CD4-positive, alpha-beta T cell treated with Interleukin-21 for 1 hour (primary cell): ENCODE measurements at regions not wholly inside any gene's neighbourhood (a gene's known extent, or its start where the extent isn't known, plus 50 kb on each side); places are given as distances from the start of the nearest gene placed in this dataset.
"Not testable (repeated sequence)": the region's sequence is repeated elsewhere in the genome, so short reads cannot be mapped to it uniquely, and the experiment has no call there.

Experiments used
- DNase-seq: peaks from one replicate; pipeline ENCODE4 v3.0.0-alpha.2; 2020

DNA sequence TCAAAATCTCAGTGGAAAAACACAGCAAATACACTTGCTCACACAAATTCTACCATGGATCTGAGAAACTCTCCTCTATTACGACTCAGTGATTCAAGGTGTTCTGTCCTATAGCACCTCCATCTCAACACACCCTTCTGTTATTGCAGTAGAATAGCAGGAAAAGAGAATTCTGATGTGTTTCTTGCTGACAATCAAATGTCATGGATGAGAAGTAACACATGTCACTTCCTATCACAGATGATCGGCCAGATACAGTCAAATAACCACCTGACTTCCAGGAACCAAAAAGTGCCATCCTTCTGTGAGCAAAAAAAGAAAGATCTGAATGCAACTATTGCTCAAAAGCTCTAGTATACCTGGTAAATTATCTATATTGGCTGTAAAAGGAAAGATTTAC is 734.2 kb upstream of the GBE1 start:
- no peak for DNase-seq

DNA sequence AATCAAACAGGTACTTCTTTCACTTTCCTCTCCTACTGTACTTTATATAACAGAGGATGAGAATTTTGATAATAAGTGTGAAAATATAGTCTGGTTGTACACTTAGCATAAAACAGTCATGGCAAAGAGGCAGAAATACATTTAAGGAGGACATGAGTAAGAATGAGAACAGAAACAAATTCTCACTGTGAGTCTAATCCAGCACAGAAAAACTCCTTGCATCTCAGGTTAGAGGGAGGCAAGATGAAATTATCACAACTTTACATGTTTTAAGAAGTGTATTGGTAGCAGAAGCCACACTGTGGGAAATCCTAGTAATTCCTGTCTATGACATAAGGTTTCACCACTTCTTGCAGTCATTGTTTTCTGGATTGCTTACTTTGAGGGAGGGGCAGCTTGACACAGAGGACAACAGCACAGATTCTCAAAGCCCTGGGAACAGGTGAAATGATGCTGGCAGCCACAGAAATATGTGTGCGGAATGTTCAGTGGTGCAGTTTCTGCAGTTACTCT is 733.6 kb upstream of the GBE1 start:
- DNase-seq, result no peak

DNA sequence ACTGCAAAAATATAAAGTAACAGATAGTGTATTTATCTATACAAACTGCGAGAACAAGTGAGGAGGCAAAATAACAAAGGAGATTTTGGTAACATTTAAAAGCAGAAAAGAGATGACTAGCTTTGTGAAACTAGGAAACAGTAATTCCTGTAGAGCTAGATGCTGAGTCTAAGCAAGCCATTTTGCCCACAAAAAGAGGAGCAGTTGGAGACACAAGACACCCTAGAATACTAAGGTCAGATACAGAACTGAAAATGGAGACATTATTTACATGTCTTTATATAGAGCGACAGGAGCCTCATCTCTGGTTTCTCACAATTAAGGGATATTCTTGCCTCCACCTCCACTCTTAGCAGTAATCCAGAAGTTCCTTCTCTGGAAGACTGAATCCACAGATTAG is 732.4 kb upstream of the GBE1 start:
- DNase-seq, result no peak

DNA sequence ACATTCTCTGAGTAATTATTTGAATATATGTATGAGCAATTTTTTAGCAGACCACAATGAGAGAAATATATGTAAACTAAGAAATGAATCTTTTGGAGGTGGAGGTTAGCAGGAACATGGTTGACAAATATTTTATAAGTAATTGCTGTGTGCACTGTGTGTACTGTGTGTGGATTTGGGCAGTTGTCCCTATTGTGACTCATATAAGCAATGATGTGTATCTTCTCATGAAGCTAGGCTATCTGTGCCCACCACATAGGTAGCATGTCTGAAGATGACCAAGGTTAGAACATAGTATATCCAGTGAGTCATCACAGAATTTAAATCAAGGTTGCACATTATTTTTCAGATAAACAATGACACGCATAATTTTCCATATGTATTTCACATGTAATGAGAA is 713.9 kb upstream of the GBE1 start:
- DNase-seq, result no peak

DNA sequence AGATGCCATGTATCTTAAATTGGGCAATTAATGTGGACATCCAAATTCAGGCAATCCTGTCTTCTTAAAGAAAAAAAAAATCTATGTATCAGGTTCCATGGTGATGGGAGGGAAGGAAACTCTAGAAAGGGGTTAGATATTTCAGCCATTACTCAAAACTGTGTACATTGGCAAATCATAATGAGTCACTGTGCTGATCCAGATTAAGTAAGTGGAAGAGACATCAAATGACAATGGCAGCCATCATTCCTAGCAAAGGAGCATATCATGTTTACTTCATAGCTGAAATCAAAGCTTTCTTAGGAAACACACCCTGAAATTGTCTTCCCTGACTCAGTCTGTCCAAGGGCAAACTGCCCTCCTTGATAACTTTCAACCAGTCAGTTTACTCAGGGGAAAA is 713.3 kb upstream of the GBE1 start:
- DNase-seq, result no peak

DNA sequence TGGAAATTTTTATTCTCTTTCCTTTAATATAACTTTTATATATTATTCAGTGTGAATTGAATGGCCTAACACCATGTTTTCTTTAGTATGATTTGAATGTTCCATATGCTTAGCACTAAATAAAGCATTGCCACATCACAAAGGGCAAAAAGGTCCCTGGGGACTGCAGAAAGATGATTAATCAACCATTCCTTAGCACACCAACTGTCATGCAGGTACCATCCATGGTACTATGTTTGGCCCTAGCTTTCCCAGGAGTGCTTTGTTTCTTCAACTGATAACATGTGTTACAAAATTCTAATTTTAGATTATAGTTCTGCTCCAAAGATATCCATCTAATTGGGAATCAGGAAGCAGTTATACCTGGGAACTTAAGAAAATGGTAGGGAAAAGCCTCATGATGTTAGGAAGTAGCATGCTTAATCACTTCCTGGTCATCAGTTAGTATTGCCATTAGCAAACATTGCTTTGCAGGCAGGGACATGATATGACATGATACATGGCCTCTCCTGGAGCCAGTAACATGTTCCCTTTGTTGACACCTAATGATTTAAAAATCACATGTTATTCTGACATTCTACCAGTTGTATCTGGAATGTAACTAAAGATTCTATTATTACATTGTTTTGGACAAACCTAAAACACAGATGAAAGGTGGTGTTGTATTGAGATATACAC is 712.6 kb upstream of the GBE1 start:
- no peak for DNase-seq

DNA sequence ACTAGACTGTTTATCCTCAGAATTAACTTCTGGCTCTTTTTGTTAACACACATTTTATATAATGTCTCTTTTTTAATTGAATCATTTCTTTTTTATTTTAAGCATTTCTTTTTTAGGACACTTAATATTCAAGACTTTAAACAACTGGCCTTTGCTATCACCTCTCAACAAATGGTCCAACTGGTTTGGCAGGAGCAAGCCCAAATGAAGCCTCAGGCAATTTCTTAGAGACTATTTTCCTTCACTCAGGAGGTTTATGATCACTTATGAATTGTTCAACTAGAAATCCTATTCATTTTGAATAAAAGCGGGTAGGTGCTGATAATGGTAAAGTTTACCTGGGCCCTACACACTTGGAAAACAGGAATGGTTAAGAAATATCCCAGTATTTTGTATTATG is 705.6 kb upstream of the GBE1 start:
- no peak for DNase-seq

DNA sequence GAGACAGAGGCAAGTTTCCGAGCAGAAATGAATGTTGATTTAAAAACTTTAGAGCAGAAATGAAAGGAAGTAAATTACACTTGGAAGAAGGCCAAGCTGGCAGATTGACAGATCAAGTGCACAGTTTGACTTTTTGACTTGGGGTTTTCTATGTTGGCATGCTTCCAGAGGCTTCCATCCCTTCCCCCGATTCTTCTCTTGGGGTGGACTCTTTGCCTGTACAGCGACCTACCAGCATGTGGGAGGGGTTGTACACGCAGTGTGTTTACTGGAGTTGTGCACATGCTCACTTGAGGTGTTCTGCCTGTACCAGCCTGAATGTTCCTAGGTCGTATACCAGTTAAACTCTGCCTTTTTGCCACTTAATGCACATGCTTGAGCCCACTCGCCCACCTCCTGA is 701.5 kb upstream of the GBE1 start:
- DNase-seq, result no peak

DNA sequence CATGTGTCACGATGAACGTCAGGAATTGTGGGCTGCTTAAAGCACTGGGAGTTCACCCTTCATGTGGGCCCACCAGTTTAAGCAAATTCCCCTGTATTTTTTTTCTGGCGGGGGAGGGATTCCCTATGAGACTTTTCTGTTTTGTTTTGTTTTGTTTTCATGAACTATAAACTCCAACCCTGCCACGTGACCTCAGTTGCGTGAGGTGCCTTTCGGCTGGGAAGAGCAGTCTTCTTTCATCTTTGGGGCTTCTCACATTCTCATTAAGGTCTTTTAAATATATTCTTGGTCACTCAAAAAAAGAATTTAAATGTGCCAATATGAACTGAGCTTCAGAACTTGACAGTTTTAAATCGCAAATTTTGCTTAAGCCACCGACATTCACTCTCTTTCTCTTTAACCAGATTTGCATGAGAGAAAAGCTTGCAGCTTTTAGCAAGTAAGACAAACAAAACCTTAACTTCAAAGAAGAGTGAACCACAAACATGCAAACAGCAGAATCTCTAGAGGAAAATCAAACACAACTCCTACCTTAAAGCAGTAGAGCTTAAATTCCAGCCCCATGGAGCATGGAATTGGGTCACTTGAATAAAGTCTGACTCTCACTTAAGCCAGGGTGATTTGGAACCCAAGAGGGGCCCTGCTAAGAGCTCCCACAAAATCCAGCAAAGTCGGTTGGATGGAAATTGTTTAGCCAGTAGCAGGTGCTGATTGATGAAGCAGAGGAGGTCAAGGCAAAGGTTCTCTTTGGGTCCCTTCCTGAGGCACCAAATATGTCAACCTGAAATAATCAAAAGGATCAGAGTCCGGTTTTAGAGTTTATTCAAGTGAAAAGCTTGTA is 699.8 kb upstream of the GBE1 start:
- DNase-seq, result no peak

DNA sequence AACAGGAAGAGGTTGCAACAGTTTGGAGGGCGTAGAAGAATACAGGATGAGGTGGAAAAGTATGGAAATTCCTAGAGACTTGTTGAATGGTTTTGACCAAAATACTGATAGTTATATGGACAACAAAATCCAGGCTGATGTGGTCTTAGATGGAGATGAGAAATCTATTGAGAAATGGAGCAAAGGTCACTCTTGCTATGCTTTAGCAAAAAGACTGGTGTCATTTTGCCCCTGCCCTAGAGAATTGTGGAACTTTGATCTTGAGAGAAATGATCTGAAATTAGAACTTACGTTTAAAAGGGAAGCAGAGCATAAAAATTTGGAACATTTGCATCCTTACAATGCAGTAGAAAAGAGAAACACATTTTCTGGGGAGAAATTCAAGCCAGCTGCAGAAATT is 686.9 kb upstream of the GBE1 start:
- DNase-seq, result no peak

DNA sequence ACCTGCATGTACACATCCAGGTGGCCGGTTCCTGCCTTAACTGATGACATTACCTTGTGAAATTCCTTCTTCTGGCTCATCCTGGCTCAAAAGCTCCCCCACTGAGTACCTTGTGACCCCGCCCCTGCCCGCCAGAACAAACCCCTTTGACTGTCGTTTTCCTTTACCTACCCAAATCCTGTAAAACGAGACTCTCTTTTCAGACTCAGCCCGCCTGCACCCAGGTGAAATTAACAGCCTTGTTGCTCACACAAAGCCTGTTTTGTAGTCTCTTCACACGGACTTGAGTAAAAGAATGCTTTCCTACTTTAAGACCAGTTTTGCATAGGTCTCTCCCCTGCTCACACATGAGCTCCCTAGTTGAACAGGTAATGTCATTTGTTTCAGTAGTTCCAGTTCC is 667.4 kb upstream of the GBE1 start:
- not testable (repeated sequence) for DNase-seq

DNA sequence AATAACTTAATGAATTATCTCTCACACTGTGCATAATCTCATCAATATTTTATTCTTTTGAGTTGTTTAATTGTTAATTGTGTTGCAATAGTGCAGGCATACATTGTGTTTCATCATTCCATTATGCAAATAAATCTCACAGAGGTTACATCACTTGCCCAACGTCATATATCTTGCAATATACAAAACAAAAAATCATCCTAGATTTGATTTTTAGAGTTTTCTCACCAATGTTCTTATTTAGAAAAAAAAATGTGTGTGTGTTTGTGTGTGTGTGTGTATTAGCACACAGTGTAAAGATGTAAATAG is 662.5 kb upstream of the GBE1 start:
- DNase-seq, result no peak

DNA sequence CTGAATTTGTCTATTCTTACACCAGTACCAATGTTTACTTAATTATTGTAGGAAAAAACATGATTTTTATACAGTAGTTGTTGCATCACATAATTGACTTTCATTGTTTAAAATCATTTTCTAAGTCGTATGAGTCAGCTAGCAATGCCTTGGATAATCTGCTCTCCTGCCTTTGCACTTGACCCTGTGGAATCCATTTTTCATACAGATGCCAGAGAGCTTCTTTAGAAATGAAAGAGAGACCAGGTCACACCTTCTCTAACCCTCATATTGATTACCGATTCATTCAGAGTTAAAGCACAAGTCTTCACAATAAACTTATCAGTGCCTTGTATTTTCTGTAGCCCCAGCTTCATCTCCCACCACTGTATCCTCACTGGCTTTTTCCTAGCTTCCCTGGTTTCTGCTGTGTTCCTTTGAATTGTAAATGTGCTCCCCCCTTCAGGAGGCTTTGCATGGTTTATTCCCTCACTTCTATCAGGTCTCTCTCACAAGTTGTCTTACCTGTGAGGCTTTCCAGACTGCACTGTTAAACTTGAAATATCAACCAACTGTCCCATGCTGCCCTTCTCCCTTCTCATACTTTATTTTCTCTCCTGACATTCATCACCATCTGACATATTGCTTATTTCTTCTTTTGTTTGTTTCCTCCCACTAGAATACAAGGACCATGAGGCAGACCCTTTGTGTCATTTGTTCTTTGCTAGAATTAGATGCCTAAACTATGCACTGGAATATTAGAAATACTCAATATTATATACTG is 662.0 kb upstream of the GBE1 start:
- DNase-seq, result no peak

DNA sequence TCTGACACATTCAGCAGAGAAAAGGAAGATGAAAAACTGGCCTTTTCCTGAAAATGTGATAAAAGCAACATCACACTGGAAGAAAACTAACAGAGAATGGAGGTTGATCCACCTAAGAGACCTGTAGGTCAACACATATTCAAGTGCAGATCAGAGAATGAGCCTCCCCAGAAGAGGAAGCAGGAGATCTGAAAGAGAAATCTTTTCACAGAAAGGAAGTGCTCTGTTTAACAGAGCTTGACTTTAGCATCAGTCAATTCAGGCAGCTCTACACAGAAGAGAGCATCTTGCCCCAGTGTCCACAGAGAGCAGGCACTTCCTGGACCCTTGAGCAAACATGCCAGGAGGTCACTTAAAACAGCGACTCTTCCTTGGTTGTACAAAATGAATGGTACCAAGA is 655.4 kb upstream of the GBE1 start:
- DNase-seq, result no peak

DNA sequence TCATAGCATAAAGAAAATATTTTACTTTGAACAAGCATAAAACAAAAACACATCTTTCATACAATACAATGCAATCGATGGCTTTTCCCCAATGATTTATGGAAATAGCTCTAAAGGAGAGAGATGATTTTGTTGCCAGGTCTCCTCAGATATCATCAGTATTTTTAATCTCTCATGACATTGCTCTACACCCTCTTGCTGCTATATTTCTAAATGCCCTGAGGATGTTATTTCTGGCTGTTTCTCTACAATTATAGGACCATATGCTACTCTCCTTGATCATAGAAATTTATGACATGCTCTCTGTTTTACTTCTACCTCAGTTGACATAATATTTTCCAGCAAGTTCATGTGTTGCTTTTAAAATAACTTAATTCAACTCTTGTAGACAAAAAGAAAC is 654.9 kb upstream of the GBE1 start:
- no peak for DNase-seq

DNA sequence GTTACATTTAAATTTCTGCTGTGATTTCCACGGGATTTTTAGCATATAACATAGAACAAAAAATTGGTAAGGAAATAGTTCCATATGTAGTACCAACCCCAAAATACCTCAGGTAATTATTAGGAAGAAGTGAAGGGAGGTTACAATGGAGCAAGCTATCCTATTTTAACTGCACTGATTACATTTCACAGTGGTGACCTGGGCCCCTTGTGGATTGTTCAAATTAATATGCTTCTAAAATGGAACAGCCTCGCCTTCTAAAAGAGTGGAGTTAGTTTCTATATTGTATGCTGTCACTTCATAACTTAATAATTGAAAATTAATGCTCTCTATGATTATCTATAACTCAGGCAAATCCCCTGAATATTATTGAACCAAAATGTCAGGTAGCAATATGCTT is 651.7 kb upstream of the GBE1 start:
- DNase-seq, result no peak

DNA sequence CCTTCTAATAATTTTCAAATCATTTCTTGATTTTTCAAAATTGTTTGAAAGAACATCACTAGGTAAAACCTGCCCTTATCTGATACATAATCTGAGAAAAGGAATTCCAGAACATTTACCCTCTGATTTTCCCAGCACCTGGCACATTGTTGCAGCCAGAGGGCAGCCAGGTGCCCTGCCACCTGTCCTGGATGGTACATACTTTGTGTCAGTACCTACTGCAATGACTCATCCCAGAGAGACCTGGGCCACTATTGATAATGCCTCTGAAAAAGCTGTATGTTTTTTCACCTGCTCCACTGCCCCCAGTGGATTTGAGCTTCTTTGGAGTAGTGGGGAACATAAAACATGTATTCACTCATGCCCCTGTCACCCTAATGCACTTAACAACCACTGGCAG is 648.9 kb upstream of the GBE1 start:
- no peak for DNase-seq

DNA sequence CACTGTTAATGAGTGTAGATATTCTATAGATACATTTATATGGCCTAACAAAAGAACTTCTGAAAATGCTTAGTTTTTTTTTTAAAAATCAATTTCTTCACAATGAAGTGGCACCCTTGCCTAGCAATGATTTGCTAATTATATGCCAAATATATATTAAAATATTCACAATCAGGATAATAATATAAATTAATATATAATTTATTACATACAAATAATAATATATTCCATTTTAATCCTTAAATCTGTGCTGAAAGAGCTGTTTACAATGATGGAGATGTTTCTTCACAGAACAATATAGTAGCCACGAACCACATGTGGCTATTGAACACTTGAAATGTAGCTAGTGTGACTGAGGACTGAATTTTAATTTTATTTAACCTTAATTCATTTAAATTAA is 648.4 kb upstream of the GBE1 start:
- DNase-seq, result no peak

DNA sequence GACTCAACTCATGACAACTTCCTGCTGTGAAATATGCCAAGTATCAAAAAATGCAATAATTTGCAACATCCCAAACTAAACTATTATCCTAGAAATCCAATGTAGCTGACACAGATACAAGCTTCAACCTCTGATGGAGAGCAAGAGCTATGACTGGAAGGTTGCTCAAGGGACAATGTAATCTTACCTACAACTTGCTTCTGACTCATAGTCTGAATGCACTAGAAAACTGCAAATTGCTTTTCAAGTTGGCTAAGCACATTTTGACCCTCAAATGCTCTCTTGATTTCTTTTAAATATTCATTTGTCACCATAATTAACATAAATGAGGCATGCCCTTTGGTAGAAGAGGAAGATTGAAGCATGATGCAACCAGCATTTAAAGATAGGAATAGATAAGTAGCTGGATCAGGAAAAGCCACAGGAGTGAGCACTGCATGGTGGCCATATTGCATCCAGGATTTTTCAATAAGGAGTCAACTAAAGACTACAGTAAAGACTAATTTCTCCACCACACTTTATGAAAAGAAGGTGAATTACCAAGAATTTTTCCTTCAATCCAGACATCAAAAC is 630.8 kb upstream of the GBE1 start:
- no peak for DNase-seq

DNA sequence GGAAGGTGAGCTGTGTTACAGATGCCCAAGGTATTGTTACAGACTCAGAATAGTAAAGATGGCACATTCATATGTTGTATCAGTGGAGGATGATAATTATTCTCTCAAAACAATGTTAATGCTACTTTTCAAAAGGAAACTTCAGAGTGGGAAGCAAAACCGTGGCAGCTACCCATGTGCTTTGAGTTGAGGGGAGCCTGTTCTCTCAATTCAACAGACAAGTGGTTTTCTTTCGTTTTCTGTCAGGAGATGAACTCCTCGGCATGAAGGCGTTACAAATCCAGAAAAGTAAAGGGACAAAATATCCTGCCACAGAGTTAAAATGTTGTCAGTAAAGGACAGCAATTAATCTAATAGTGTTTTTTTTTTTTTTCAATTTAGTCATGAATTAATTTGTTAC is 629.4 kb upstream of the GBE1 start:
- no peak for DNase-seq

DNA sequence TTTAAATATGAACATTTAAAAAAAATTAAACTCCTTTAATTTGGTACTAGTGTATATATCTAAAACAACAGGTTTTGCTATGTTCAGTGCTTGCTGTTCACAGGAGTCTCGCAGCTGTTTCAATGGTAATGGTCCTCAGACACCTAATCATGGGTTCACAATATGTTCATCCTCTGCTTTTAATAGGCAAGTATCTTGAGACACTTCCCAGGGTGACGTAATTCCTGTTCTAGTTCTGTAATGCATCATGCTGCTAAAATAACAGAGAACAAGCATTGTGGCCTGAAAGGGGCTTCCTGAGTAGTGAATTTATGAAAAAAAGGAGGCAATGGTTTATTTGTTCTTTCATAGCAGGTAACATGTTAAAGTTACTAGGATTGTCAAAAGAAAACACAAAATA is 625.2 kb upstream of the GBE1 start:
- no peak for DNase-seq

DNA sequence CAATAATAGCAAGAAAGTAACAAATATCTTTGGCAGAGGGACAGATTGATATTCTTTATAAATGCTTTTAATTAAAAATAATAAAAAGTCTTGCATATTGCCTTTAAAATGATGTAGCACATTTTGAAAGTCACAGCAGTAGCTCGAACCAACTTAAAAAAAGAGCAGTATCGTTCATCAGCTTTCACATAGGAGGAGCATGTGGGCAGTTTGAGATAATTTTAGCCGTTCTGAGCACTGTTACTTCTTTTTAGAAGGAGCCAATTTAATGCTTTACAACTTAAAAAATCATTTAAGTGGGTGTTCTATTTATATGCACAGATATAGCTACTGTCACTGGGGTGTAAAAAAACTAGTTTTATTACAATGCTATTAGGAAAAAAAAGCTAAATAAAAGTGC is 622.7 kb upstream of the GBE1 start:
- DNase-seq, result no peak

DNA sequence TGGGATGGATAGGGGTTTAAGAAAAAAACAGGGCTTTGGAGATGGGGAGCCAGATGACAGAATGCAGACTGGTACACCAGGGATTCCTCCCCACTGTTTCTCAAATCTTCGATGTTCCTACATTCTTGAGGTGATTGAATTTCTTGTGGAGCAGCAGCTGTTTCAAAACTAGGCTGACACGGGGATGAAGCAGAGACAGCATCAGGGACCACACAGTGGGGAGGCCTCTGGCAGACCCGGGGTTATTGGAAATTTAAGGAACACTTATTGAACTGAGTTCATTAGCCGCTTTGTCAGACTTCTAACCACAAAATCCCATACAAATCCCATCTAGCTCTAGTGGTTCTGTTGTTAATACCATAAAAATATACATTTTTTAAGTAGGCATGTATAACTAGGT is 621.4 kb upstream of the GBE1 start:
- no peak for DNase-seq

DNA sequence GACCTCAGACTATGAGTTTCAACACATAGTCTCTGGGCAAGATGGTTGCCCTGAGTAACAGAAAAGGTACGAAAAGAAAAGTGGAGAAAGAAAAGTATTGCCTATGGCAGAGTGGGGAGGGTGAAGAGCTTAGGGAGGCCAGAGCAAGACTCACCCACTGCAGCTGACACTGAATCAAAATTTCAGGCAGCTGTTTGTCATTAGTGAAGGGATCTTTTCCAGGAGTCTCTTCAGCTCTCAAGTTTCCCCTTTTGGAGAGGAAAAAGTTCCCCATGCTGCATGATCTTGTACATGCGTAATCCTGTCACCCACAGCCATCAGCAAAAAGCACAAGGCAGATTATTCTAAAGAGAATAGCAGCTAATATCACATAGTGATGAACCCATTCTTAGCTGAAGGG is 616.9 kb upstream of the GBE1 start:
- no peak for DNase-seq
